PC-9 (cell line): ENCODE measurements at regions not wholly inside any gene's neighbourhood (a gene's known extent, or its start where the extent isn't known, plus 50 kb on each side); places are given as distances from the start of the nearest gene placed in this dataset.

Experiments
- BruUV-seq: library from RNA; stranded (reverse); fragments of 400-500 nt; replicated peaks from 2 replicates; lab custom pipeline; 2021; lab: Mats Ljungman, UMichigan
- CTCF ChIA-PET: fragments of 300-600 bp; sonication (Branson Sonifier 250); formaldehyde crosslinking; loops from one replicate; lab custom pipeline; 2022; ENCODE audit warnings: antibody characterized with exemption; lab: Charles Lee
- POLR2A ChIA-PET: fragments of 300-600 bp; sonication (Branson Sonifier 250); formaldehyde crosslinking; loops from one replicate; lab custom pipeline; 2022; ENCODE audit warnings: antibody characterized with exemption; ENCODE audit not compliant: unreplicated experiment; lab: Charles Lee
- DNase-seq, 2 experiments: peaks; one replicate each; pipeline versions ENCODE4 v3.0.0 to v3.0.0-alpha.2; 2015 to 2022; ENCODE audit warnings: mixed read lengths in 1 of 2
- H2AFZ ChIP-seq: fragments of 200-600 bp; sonication (generic); 2 replicates; pipeline ENCODE4 v1.8.1; 2017; ENCODE audit warnings: antibody characterized with exemption
- H3F3A ChIP-seq: fragments of 200-600 bp; sonication (generic); 2 replicates; pipeline ENCODE4 v1.8.1; 2017; ENCODE audit warnings: antibody characterized with exemption, mild to moderate bottlenecking, low read depth; ENCODE audit not compliant: insufficient read depth
- H3K27ac ChIP-seq: fragments of 200-600 bp; sonication (generic); 2 replicates; pipeline ENCODE4 v1.6.1; 2016; ENCODE audit warnings: mixed run types
- H3K27me3 ChIP-seq: fragments of 200-600 bp; sonication (generic); 2 replicates; pipeline ENCODE4 v1.6.1; 2016; ENCODE audit warnings: low read depth, mixed run types; ENCODE audit not compliant: insufficient read depth
- H3K36me3 ChIP-seq: fragments of 200-600 bp; sonication (generic); 2 replicates; pipeline ENCODE4 v1.6.1; 2016; ENCODE audit warnings: low read depth, mixed run types
- H3K4me1 ChIP-seq: fragments of 200-600 bp; sonication (generic); replicated peaks from 2 replicates; pipeline ENCODE4 v1.6.1; 2016; ENCODE audit warnings: mixed run types; ENCODE audit not compliant: insufficient read depth
- H3K4me2 ChIP-seq: fragments of 200-600 bp; sonication (generic); 2 replicates; pipeline ENCODE4 v1.6.1; 2017; ENCODE audit warnings: mixed run types
- H3K4me3 ChIP-seq: fragments of 200-600 bp; sonication (generic); 2 replicates; pipeline ENCODE4 v1.6.1; 2016; ENCODE audit warnings: mixed run types
- H3K79me2 ChIP-seq: fragments of 200-600 bp; sonication (generic); 2 replicates; pipeline ENCODE4 v1.6.1; 2017; ENCODE audit warnings: low read depth, mixed run types
- H3K9me2 ChIP-seq: fragments of 200-600 bp; sonication (generic); 2 replicates; pipeline ENCODE4 v1.8.1; 2017; ENCODE audit warnings: mild to moderate bottlenecking; ENCODE audit not compliant: insufficient read depth
- H3K9me3 ChIP-seq: fragments of 200-600 bp; sonication (generic); 2 replicates; pipeline ENCODE4 v1.8.1; 2016; ENCODE audit warnings: low read depth; ENCODE audit not compliant: insufficient read depth
- H4K20me1 ChIP-seq: fragments of 200-600 bp; sonication (generic); 2 replicates; pipeline ENCODE4 v1.8.1; 2017; ENCODE audit not compliant: insufficient read depth
- CTCF ChIP-seq: fragments of 200-600 bp; sonication (generic); conservative IDR thresholded peaks from 2 replicates; pipeline ENCODE4 v1.6.1; 2017; ENCODE audit warnings: mixed run types, antibody characterized with exemption, mild to moderate bottlenecking, moderate library complexity
- EZH2 ChIP-seq: fragments of 200-600 bp; sonication (generic); IDR thresholded peaks from 2 replicates; pipeline ENCODE4 v1.8.0; 2017; ENCODE audit warnings: antibody characterized with exemption, low read depth
- intact Hi-C: fragments of 100-400 bp; cut with micrococcal nuclease; formaldehyde crosslinking; loops from one replicate; pipeline ENCODE4 v1.10.0; 2022; ENCODE audit not compliant: unreplicated experiment

- no peak for DNase-seq
- no peaks in the 10 kb centered on the region for H3K27me3 ChIP-seq
- no peaks in the 10 kb centered on the region for H3K4me1 ChIP-seq
- ChIA-PET POLR2A (no interaction called here), CTCF (no interaction called here)
- H3K27ac ChIP-seq, result no peak overlapping the region
- H3K9me3 ChIP-seq, result no peaks in the 10 kb centered on the region
- no peak overlapping the region for H2AFZ ChIP-seq
- intact Hi-C loops, result no loop called here
- H3K79me2 ChIP-seq, result no peaks in the 10 kb centered on the region
- no peaks in the 10 kb centered on the region for H4K20me1 ChIP-seq
- H3K4me2 ChIP-seq, result no peak overlapping the region
- no TSS peak for BruUV-seq
- no peak overlapping the region for H3K4me3 ChIP-seq
- H3K9me2 ChIP-seq, result peaks cover 6% of the 10 kb centered on the region; the same call in 1 of the 2 replicates
- H3F3A ChIP-seq, result no peaks in the 10 kb centered on the region
- no peaks in the 10 kb centered on the region for H3K36me3 ChIP-seq
- TF ChIP-seq CTCF, result no peak
- TF ChIP-seq EZH2, result no peak
These were observed 167.5 kb upstream of the FREM2 start for GRCh38 chr13:38519229-38519911.

- no peak for DNase-seq
- Histone ChIP-seq H2AFZ (no peak overlapping the region), H3K4me1 (no peaks in the 10 kb centered on the region), H3K9me2 (peaks cover 6% of the 10 kb centered on the region; the same call in 1 of the 2 replicates), H3K9me3 (no peaks in the 10 kb centered on the region), H3K27me3 (no peaks in the 10 kb centered on the region), H3K4me3 (no peak overlapping the region), H4K20me1 (no peaks in the 10 kb centered on the region), H3K27ac (no peak overlapping the region), H3K79me2 (no peaks in the 10 kb centered on the region), H3K36me3 (no peaks in the 10 kb centered on the region), H3K4me2 (no peak overlapping the region), H3F3A (no peaks in the 10 kb centered on the region)
- CTCF ChIA-PET, result no interaction called here
- intact Hi-C loops, result no loop called here
- no TSS peak for BruUV-seq
- POLR2A ChIA-PET, result no interaction called here
- no peak for TF ChIP-seq EZH2
- TF ChIP-seq CTCF, result no peak
These were observed 166.8 kb upstream of the FREM2 start for GRCh38 chr13:38520041-38520440.

- no peaks in the 10 kb centered on the region for H3K27me3 ChIP-seq
- BruUV-seq, result no TSS peak
- H3K79me2 ChIP-seq, result no peaks in the 10 kb centered on the region
- H3K4me1 ChIP-seq, result no peaks in the 10 kb centered on the region
- no peak overlapping the region for H3K27ac ChIP-seq
- H4K20me1 ChIP-seq, result no peaks in the 10 kb centered on the region
- no peak for TF ChIP-seq CTCF
- no peak for TF ChIP-seq EZH2
- H3K4me3 ChIP-seq, result no peak overlapping the region
- no peak overlapping the region for H3K4me2 ChIP-seq
- no peaks in the 10 kb centered on the region for H3K9me3 ChIP-seq
- H2AFZ ChIP-seq, result no peak overlapping the region
- no peaks in the 10 kb centered on the region for H3K36me3 ChIP-seq
- ChIA-PET CTCF (no interaction called here), POLR2A (no interaction called here)
- H3F3A ChIP-seq, result no peaks in the 10 kb centered on the region
- intact Hi-C loops, result no loop called here
- DNase-seq, result no peak
- peaks cover 6% of the 10 kb centered on the region; the same call in 1 of the 2 replicates for H3K9me2 ChIP-seq
These were observed 159.7 kb upstream of the FREM2 start for GRCh38 chr13:38527140-38527539.
